HG03060 (cell line): ENCODE measurements at regions not wholly inside any gene's neighbourhood (a gene's known extent, or its start where the extent isn't known, plus 50 kb on each side); places are given as distances from the start of the nearest gene placed in this dataset.

Source experiments
- ATAC-seq: cut with Tn5 transposase; IDR thresholded peaks from one replicate; pipeline ENCODE4 v1.9.1; 2021; ENCODE audit warnings: low read depth, moderate number of reproducible peaks; ENCODE audit not compliant: unreplicated experiment

- no peak for ATAC-seq
Observed at GRCh38 chr2:128621074-128621473, 302.4 kb upstream of the HS6ST1 start.

- no peak for ATAC-seq
Observed at GRCh38 chr2:128622371-128622770, 303.7 kb upstream of the HS6ST1 start.

- no peak for ATAC-seq
Observed at GRCh38 chr2:128622955-128623620, 304.4 kb upstream of the HS6ST1 start.

GRCh38 chr2:128623776-128624761 lies 305.4 kb upstream of the HS6ST1 start:
- no peak for ATAC-seq

- ATAC-seq: no peak
Observed at GRCh38 chr2:128624956-128625355, 306.3 kb upstream of the HS6ST1 start.

GRCh38 chr2:128625421-128625820 lies 306.8 kb upstream of the HS6ST1 start:
- no peak for ATAC-seq

GRCh38 chr2:128625963-128626759 lies 307.5 kb upstream of the HS6ST1 start:
- ATAC-seq: no peak

GRCh38 chr2:128626760-128627511 lies 308.3 kb upstream of the HS6ST1 start:
- no peak for ATAC-seq

GRCh38 chr2:128628206-128628605 lies 309.5 kb upstream of the HS6ST1 start:
- no peak for ATAC-seq

GRCh38 chr2:128628996-128629395 lies 310.3 kb upstream of the HS6ST1 start:
- ATAC-seq: no peak

GRCh38 chr2:128630974-128631697 lies 312.5 kb upstream of the HS6ST1 start:
- no peak for ATAC-seq

GRCh38 chr2:128631698-128632500 lies 313.2 kb upstream of the HS6ST1 start:
- ATAC-seq: no peak

GRCh38 chr2:128632501-128632800 lies 313.8 kb upstream of the HS6ST1 start:
- no peak for ATAC-seq

GRCh38 chr2:128633501-128633900 lies 314.8 kb upstream of the HS6ST1 start:
- no peak for ATAC-seq

GRCh38 chr2:128635361-128635900 lies 316.8 kb upstream of the HS6ST1 start:
- ATAC-seq: no peak

GRCh38 chr2:128636802-128637147 lies 318.1 kb upstream of the HS6ST1 start:
- no peak for ATAC-seq

GRCh38 chr2:128637481-128638155 lies 318.9 kb upstream of the HS6ST1 start:
- no peak for ATAC-seq
